Fibroblast of the aortic adventitia (primary cell): ENCODE measurements at regions not wholly inside any gene's neighbourhood (a gene's known extent, or its start where the extent isn't known, plus 50 kb on each side); places are given as distances from the start of the nearest gene placed in this dataset.

Source experiments
- DNase-seq: peaks from one replicate; pipeline ENCODE4 v3.0.0-alpha.2; 2010; ENCODE audit warnings: low read depth
- H3K4me3 ChIP-seq: 2 replicates; pipeline ENCODE4 v1.5.1; 2011; ENCODE audit warnings: low read depth, mild to moderate bottlenecking, control low read depth, low read length, moderate library complexity
- CTCF ChIP-seq: IDR thresholded peaks from 2 replicates; pipeline ENCODE4 v1.5.1; 2011; ENCODE audit warnings: mild to moderate bottlenecking, low read length, control low read depth, inconsistent platforms; ENCODE audit not compliant: insufficient read depth

GRCh38 chr2:187093771-187094412 is 244.9 kb upstream of the ZSWIM2 start:
- no peak for DNase-seq
- TF ChIP-seq CTCF: no peak

GRCh38 chr2:187091664-187092063 is 242.7 kb upstream of the ZSWIM2 start:
- TF ChIP-seq CTCF: no peak
- DNase-seq: no peak
- no peak overlapping the region for H3K4me3 ChIP-seq

More at GRCh38 chr2:187093771-187094412, 244.9 kb upstream of the ZSWIM2 start:
- no peak overlapping the region for H3K4me3 ChIP-seq

- DNase-seq: no peak
- no peak overlapping the region for H3K4me3 ChIP-seq
- no peak for TF ChIP-seq CTCF
Observed at GRCh38 chr2:187084524-187084923, 235.6 kb upstream of the ZSWIM2 start.

- no peak overlapping the region for H3K4me3 ChIP-seq
- DNase-seq: no peak
- no peak for TF ChIP-seq CTCF
Observed at GRCh38 chr2:187081461-187081860, 232.5 kb upstream of the ZSWIM2 start.

GRCh38 chr2:187079901-187080300 is 230.9 kb upstream of the ZSWIM2 start:
- H3K4me3 ChIP-seq: no peak overlapping the region
- no peak for TF ChIP-seq CTCF
- no peak for DNase-seq

- H3K4me3 ChIP-seq: no peak overlapping the region
- DNase-seq: no peak
- TF ChIP-seq CTCF: no peak
Observed at GRCh38 chr2:187078297-187078696, 229.3 kb upstream of the ZSWIM2 start.

GRCh38 chr2:187075671-187076070 is 226.7 kb upstream of the ZSWIM2 start:
- no peak for TF ChIP-seq CTCF
- H3K4me3 ChIP-seq: no peak overlapping the region
- DNase-seq: no peak
